GM23338 (cell line): ENCODE measurements at regions not wholly inside any gene's neighbourhood (a gene's known extent, or its start where the extent isn't known, plus 50 kb on each side); places are given as distances from the start of the nearest gene placed in this dataset.

ENCODE experiments used
- ATAC-seq: fragments of 200-7000 bp; cut with Tn5 transposase; 3 replicates; pipeline ENCODE4 v1.9.1; 2020
- DNase-seq: peaks from one replicate; pipeline ENCODE4 v3.0.0-alpha.2; 2015; ENCODE audit warnings: low spot score
- H2AFZ ChIP-seq: fragments of 200-600 bp; sonication (generic); 2 replicates; pipeline ENCODE4 v1.8.0; 2016; ENCODE audit warnings: antibody characterized with exemption, mild to moderate bottlenecking, moderate library complexity
- H3F3A ChIP-seq: fragments of 200-600 bp; sonication (generic); replicated peaks from 2 replicates; pipeline ENCODE4 v1.8.0; 2017; ENCODE audit warnings: antibody characterized with exemption, mixed run types, low read depth
- H3K27ac ChIP-seq: fragments of 200-600 bp; sonication (generic); 2 replicates; pipeline ENCODE4 v1.6.1; 2016; ENCODE audit warnings: low read depth
- H3K27me3 ChIP-seq: fragments of 200-600 bp; sonication (generic); 2 replicates; pipeline ENCODE4 v1.8.0; 2016; ENCODE audit warnings: mild to moderate bottlenecking, mixed run types, moderate library complexity; ENCODE audit not compliant: insufficient read depth
- H3K36me3 ChIP-seq: fragments of 200-600 bp; sonication (generic); 2 replicates; pipeline ENCODE4 v1.8.0; 2016; ENCODE audit warnings: mild to moderate bottlenecking; ENCODE audit not compliant: insufficient read depth
- H3K4me1 ChIP-seq: fragments of 200-600 bp; sonication (generic); 2 replicates; pipeline ENCODE4 v1.8.0; 2016; ENCODE audit warnings: mild to moderate bottlenecking, moderate library complexity; ENCODE audit not compliant: insufficient read depth
- H3K4me2 ChIP-seq: fragments of 200-600 bp; sonication (generic); 2 replicates; pipeline ENCODE4 v1.7.1; 2017; ENCODE audit warnings: mixed run types
- H3K4me3 ChIP-seq: fragments of 200-600 bp; sonication (generic); 2 replicates; pipeline ENCODE4 v1.6.1; 2016; ENCODE audit warnings: mixed run types
- H3K79me2 ChIP-seq: fragments of 200-600 bp; sonication (generic); replicated peaks from 2 replicates; pipeline ENCODE4 v1.8.0; 2017; ENCODE audit warnings: mild to moderate bottlenecking; ENCODE audit not compliant: insufficient read depth
- H3K9me2 ChIP-seq: fragments of 200-600 bp; sonication (generic); 2 replicates; pipeline ENCODE4 v1.8.0; 2017; ENCODE audit not compliant: insufficient read depth
- H4K20me1 ChIP-seq: fragments of 200-600 bp; sonication (generic); replicated peaks from 2 replicates; pipeline ENCODE4 v1.8.0; 2017; ENCODE audit warnings: mild to moderate bottlenecking; ENCODE audit not compliant: insufficient read depth
- H3K27ac Mint-ChIP-seq: 2 replicates; pipeline ENCODE4 v1.8.0; 2020; ENCODE audit warnings: inconsistent platforms, mild to moderate bottlenecking, moderate library complexity, mixed read lengths
- H3K27me3 Mint-ChIP-seq: 3 replicates; pipeline ENCODE4 v1.8.0; 2022; ENCODE audit warnings: low read depth, mild to moderate bottlenecking, moderate library complexity, mixed read lengths, inconsistent platforms; ENCODE audit not compliant: insufficient read depth, poor library complexity
- H3K36me3 Mint-ChIP-seq: 3 replicates; pipeline ENCODE4 v1.8.0; 2021; ENCODE audit warnings: low read depth, mild to moderate bottlenecking, inconsistent platforms, moderate library complexity, mixed read lengths
- H3K4me1 Mint-ChIP-seq: 3 replicates; pipeline ENCODE4 v1.8.0; 2020; ENCODE audit warnings: mild to moderate bottlenecking, inconsistent platforms, mixed read lengths
- H3K4me3 Mint-ChIP-seq: 3 replicates; pipeline ENCODE4 v1.8.0; 2021; ENCODE audit warnings: moderate library complexity, mild to moderate bottlenecking, inconsistent platforms, mixed read lengths
- H3K9me3 Mint-ChIP-seq: 3 replicates; pipeline ENCODE4 v1.8.0; 2020; ENCODE audit warnings: moderate library complexity, mild to moderate bottlenecking, inconsistent platforms, mixed read lengths
- CREB1 ChIP-seq: fragments of 250-450 bp; sonication (Bioruptor Pico); IDR thresholded peaks from 2 replicates; pipeline ENCODE4 v1.5.0; 2020; ENCODE audit warnings: low read depth, mild to moderate bottlenecking, moderate library complexity
- EZH2 ChIP-seq: fragments of 200-600 bp; sonication (generic); IDR thresholded peaks from one replicate; pipeline ENCODE4 v1.8.0; 2017; ENCODE audit warnings: antibody characterized with exemption, mild to moderate bottlenecking, low read depth; ENCODE audit not compliant: unreplicated experiment
- EZH2phosphoT487 ChIP-seq: fragments of 200-600 bp; sonication (generic); IDR thresholded peaks from one replicate; pipeline ENCODE4 v1.8.1; 2018; ENCODE audit warnings: antibody characterized with exemption; ENCODE audit not compliant: unreplicated experiment
- JUNB ChIP-seq: IDR thresholded peaks from one replicate; pipeline ENCODE4 v1.6.1; 2016; ENCODE audit warnings: antibody characterized with exemption; ENCODE audit not compliant: unreplicated experiment
- NANOG ChIP-seq: IDR thresholded peaks from 2 replicates; pipeline ENCODE4 v1.6.1; 2016; ENCODE audit warnings: antibody characterized with exemption, borderline replicate concordance
- ZNF331 ChIP-seq: fragments of 250-450 bp; sonication (Bioruptor Pico); IDR thresholded peaks from 2 replicates; pipeline ENCODE4 v1.5.0; 2020; ENCODE audit warnings: low read depth, mild to moderate bottlenecking, moderate library complexity
- TF ChIP-seq, protein P1 (sequence below): IDR thresholded peaks from one replicate; pipeline ENCODE4 v1.6.1; 2018; ENCODE audit warnings: antibody characterized with exemption; ENCODE audit not compliant: unreplicated experiment
- TF ChIP-seq, protein P2 (sequence below): IDR thresholded peaks from 2 replicates; pipeline ENCODE4 v1.6.1; 2016; ENCODE audit warnings: antibody characterized with exemption
- TF ChIP-seq, protein P3 (sequence below): fragments of 250-450 bp; sonication (Bioruptor Pico); IDR thresholded peaks from 2 replicates; pipeline ENCODE4 v1.5.0; 2020; ENCODE audit warnings: mild to moderate bottlenecking, moderate library complexity

DNA sequence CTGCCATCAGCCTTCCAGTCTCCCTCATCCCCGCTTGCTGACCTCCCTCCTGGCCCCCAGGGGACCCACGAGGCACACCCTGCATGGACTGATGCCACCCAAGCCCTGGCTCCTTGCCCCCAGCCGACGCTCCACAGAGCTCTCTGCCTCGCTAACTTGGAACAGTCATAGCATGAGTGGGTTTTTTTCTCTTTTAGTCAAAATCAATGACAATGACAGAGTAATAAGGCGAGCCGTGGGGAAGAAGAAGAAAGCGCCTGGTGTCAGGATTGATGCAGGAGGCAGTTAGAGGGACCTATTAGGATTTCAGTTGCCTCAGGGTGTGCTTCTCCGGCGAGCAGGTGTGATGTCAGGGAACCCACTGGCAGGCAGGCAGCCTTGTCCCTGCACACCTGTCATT, 176.3 kb upstream of the TNRC6C start (continued):
- TF ChIP-seq, protein P1, sequence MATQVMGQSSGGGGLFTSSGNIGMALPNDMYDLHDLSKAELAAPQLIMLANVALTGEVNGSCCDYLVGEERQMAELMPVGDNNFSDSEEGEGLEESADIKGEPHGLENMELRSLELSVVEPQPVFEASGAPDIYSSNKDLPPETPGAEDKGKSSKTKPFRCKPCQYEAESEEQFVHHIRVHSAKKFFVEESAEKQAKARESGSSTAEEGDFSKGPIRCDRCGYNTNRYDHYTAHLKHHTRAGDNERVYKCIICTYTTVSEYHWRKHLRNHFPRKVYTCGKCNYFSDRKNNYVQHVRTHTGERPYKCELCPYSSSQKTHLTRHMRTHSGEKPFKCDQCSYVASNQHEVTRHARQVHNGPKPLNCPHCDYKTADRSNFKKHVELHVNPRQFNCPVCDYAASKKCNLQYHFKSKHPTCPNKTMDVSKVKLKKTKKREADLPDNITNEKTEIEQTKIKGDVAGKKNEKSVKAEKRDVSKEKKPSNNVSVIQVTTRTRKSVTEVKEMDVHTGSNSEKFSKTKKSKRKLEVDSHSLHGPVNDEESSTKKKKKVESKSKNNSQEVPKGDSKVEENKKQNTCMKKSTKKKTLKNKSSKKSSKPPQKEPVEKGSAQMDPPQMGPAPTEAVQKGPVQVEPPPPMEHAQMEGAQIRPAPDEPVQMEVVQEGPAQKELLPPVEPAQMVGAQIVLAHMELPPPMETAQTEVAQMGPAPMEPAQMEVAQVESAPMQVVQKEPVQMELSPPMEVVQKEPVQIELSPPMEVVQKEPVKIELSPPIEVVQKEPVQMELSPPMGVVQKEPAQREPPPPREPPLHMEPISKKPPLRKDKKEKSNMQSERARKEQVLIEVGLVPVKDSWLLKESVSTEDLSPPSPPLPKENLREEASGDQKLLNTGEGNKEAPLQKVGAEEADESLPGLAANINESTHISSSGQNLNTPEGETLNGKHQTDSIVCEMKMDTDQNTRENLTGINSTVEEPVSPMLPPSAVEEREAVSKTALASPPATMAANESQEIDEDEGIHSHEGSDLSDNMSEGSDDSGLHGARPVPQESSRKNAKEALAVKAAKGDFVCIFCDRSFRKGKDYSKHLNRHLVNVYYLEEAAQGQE, result no peak
- no peak for TF ChIP-seq EZH2
- no peak for TF ChIP-seq NANOG
- TF ChIP-seq, protein P2, sequence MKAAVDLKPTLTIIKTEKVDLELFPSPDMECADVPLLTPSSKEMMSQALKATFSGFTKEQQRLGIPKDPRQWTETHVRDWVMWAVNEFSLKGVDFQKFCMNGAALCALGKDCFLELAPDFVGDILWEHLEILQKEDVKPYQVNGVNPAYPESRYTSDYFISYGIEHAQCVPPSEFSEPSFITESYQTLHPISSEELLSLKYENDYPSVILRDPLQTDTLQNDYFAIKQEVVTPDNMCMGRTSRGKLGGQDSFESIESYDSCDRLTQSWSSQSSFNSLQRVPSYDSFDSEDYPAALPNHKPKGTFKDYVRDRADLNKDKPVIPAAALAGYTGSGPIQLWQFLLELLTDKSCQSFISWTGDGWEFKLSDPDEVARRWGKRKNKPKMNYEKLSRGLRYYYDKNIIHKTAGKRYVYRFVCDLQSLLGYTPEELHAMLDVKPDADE, result no peak
- TF ChIP-seq CREB1 (CRISPR knock-in tag), result no peak
- TF ChIP-seq ZNF331 (CRISPR knock-in tag), result no peak

DNA sequence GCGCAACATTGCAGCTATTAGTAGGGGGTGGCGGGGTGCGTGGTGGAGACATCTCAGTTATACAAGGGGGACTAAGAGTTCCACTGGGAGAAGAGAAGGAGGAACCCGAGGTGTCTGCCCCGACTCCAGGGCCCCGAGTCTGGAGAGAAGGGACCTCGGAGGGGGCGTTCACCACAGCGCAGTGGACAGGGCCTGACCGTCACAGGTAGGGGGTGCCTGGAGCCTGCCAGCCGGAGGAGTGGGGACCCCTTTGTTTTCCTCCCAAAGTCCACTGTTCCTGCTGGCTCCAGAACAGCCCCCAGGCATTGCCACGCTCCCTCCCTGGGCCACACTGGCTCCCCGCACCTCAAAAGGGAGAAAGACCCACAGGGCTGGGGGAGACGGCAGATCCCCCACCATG, 175.9 kb upstream of the TNRC6C start:
- peaks cover 36% of the 10 kb centered on the region for H3K4me1 ChIP-seq
- no peak overlapping the region for H3K4me3 ChIP-seq
- no peak overlapping the region for H3K4me2 ChIP-seq
- peaks cover 4% of the 10 kb centered on the region; the same call in 1 of the 2 replicates for H3F3A ChIP-seq
- H3K9me2 ChIP-seq, result no peaks in the 10 kb centered on the region
- H3K27ac ChIP-seq, result no peak overlapping the region
- ATAC-seq (no peak), DNase-seq (no peak)
- peaks cover 64% of the 10 kb centered on the region for H3K27me3 ChIP-seq
- peaks cover 57% of the 10 kb centered on the region for H3K4me1 Mint-ChIP-seq
- no peaks in the 10 kb centered on the region for H3K36me3 ChIP-seq
- H2AFZ ChIP-seq, result no peak overlapping the region
- peaks cover 6% of the 10 kb centered on the region for H3K36me3 Mint-ChIP-seq
- H3K27me3 Mint-ChIP-seq, result peaks cover 83% of the 10 kb centered on the region
- no peaks in the 10 kb centered on the region for H4K20me1 ChIP-seq
- peaks cover 9% of the 10 kb centered on the region for H3K9me3 Mint-ChIP-seq
- H3K79me2 ChIP-seq, result no peaks in the 10 kb centered on the region
- H3K27ac Mint-ChIP-seq, result no peak overlapping the region
- H3K4me3 Mint-ChIP-seq, result no peak overlapping the region
- TF ChIP-seq EZH2phosphoT487 (no peak), ZNF331 (CRISPR knock-in tag) (no peak), JUNB (no peak), NANOG (no peak)
- TF ChIP-seq, protein P3, sequence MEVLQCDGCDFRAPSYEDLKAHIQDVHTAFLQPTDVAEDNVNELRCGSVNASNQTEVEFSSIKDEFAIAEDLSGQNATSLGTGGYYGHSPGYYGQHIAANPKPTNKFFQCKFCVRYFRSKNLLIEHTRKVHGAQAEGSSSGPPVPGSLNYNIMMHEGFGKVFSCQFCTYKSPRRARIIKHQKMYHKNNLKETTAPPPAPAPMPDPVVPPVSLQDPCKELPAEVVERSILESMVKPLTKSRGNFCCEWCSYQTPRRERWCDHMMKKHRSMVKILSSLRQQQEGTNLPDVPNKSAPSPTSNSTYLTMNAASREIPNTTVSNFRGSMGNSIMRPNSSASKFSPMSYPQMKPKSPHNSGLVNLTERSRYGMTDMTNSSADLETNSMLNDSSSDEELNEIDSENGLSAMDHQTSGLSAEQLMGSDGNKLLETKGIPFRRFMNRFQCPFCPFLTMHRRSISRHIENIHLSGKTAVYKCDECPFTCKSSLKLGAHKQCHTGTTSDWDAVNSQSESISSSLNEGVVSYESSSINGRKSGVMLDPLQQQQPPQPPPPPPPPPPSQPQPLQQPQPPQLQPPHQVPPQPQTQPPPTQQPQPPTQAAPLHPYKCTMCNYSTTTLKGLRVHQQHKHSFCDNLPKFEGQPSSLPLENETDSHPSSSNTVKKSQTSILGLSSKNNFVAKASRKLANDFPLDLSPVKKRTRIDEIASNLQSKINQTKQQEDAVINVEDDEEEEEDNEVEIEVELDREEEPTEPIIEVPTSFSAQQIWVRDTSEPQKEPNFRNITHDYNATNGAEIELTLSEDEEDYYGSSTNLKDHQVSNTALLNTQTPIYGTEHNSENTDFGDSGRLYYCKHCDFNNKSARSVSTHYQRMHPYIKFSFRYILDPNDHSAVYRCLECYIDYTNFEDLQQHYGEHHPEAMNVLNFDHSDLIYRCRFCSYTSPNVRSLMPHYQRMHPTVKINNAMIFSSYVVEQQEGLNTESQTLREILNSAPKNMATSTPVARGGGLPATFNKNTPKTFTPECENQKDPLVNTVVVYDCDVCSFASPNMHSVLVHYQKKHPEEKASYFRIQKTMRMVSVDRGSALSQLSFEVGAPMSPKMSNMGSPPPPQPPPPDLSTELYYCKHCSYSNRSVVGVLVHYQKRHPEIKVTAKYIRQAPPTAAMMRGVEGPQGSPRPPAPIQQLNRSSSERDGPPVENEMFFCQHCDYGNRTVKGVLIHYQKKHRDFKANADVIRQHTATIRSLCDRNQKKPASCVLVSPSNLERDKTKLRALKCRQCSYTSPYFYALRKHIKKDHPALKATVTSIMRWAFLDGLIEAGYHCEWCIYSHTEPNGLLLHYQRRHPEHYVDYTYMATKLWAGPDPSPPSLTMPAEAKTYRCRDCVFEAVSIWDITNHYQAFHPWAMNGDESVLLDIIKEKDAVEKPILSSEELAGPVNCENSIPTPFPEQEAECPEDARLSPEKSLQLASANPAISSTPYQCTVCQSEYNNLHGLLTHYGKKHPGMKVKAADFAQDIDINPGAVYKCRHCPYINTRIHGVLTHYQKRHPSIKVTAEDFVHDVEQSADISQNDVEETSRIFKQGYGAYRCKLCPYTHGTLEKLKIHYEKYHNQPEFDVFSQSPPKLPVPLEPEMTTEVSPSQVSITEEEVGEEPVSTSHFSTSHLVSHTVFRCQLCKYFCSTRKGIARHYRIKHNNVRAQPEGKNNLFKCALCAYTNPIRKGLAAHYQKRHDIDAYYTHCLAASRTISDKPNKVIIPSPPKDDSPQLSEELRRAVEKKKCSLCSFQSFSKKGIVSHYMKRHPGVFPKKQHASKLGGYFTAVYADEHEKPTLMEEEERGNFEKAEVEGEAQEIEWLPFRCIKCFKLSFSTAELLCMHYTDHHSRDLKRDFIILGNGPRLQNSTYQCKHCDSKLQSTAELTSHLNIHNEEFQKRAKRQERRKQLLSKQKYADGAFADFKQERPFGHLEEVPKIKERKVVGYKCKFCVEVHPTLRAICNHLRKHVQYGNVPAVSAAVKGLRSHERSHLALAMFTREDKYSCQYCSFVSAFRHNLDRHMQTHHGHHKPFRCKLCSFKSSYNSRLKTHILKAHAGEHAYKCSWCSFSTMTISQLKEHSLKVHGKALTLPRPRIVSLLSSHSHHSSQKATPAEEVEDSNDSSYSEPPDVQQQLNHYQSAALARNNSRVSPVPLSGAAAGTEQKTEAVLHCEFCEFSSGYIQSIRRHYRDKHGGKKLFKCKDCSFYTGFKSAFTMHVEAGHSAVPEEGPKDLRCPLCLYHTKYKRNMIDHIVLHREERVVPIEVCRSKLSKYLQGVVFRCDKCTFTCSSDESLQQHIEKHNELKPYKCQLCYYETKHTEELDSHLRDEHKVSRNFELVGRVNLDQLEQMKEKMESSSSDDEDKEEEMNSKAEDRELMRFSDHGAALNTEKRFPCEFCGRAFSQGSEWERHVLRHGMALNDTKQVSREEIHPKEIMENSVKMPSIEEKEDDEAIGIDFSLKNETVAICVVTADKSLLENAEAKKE, result no peak
- TF ChIP-seq, protein P2, result no peak
- TF ChIP-seq, protein P1, result no peak
